WERI-Rb-1 (cell line): ENCODE measurements at regions not wholly inside any gene's neighbourhood (a gene's known extent, or its start where the extent isn't known, plus 50 kb on each side); places are given as distances from the start of the nearest gene placed in this dataset.
A peak's percentile ranks its signal among the peaks of the same experiment; 100 is the strongest.

Experiments used
- DNase-seq: peaks from one replicate; pipeline ENCODE4 v3.0.0-alpha.2; 2020
- H3K27ac ChIP-seq: fragments of 250-450 bp; sonication (Bioruptor Pico); 2 replicates; pipeline ENCODE4 v1.5.1; 2020; ENCODE audit warnings: mild to moderate bottlenecking, moderate library complexity
- H3K27me3 ChIP-seq: fragments of 250-450 bp; sonication (Bioruptor Pico); 2 replicates; pipeline ENCODE4 v1.5.1; 2021; ENCODE audit warnings: mild to moderate bottlenecking, low read depth, moderate library complexity; ENCODE audit not compliant: insufficient read depth, severe bottlenecking
- H3K36me3 ChIP-seq: fragments of 250-450 bp; sonication (Bioruptor Pico); 2 replicates; pipeline ENCODE4 v1.5.1; 2020; ENCODE audit warnings: mild to moderate bottlenecking, moderate library complexity
- H3K4me3 ChIP-seq: 2 replicates; pipeline ENCODE4 v1.5.1; 2011; ENCODE audit warnings: low read depth, mild to moderate bottlenecking, control low read depth, low read length
- H3K9me3 ChIP-seq: fragments of 250-450 bp; sonication (Bioruptor Pico); 2 replicates; pipeline ENCODE4 v1.5.1; 2021; ENCODE audit warnings: mild to moderate bottlenecking, moderate library complexity; ENCODE audit not compliant: severe bottlenecking
- TF ChIP-seq, protein P1 (sequence below): IDR thresholded peaks from 2 replicates; pipeline ENCODE4 v1.5.1; 2011; ENCODE audit warnings: low read depth, mild to moderate bottlenecking, control low read depth, inconsistent platforms, low read length

DNA sequence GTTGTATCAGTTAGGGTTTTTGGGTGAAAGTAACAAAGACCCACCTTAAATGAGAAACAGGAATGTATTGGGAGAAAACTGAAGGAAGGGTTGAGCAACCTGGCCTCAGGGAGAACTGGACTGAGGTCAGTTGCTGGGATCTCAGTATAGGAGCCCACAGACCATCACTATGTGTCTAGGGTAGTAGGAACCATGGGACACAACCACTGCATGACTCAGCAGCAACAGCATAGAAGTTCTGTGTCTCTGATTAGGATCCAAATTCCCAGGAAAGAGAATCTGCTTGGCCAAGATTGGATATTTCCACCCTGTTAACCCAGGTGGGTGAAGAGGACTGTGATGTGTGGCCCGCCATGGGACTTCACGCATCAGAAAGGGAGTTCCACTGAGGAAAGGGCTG lies 102.2 kb upstream of the RAB3GAP2 start:
- TF ChIP-seq, protein P1, sequence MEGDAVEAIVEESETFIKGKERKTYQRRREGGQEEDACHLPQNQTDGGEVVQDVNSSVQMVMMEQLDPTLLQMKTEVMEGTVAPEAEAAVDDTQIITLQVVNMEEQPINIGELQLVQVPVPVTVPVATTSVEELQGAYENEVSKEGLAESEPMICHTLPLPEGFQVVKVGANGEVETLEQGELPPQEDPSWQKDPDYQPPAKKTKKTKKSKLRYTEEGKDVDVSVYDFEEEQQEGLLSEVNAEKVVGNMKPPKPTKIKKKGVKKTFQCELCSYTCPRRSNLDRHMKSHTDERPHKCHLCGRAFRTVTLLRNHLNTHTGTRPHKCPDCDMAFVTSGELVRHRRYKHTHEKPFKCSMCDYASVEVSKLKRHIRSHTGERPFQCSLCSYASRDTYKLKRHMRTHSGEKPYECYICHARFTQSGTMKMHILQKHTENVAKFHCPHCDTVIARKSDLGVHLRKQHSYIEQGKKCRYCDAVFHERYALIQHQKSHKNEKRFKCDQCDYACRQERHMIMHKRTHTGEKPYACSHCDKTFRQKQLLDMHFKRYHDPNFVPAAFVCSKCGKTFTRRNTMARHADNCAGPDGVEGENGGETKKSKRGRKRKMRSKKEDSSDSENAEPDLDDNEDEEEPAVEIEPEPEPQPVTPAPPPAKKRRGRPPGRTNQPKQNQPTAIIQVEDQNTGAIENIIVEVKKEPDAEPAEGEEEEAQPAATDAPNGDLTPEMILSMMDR, result no peak
- Histone ChIP-seq H3K4me3 (no peak overlapping the region), H3K9me3 (peaks cover 2% of the 10 kb centered on the region), H3K36me3 (no peaks in the 10 kb centered on the region), H3K27me3 (no peaks in the 10 kb centered on the region), H3K27ac (no peak overlapping the region)
- no peak for DNase-seq

DNA sequence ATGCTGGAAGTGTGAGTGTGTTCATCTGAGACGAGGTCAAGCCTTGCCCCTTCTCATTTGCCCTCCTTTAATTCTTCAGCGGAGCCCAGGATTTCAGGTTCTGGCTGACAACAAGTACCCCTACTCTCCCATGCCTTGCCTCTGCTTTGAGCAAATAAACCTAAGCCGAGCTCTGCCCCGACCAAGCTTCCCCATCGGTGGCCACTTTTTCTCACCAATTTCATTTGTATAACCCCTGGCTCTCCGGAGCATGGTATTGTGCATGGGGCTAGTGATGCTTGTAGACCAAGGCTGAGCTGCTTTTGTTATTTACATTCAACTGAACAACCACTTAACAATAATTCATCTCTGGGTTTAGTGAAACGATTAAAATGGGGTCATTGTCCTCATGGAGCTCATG lies 100.2 kb upstream of the RAB3GAP2 start:
- no peaks in the 10 kb centered on the region for H3K36me3 ChIP-seq
- H3K27me3 ChIP-seq, result no peaks in the 10 kb centered on the region
- no peak overlapping the region for H3K4me3 ChIP-seq
- DNase-seq, result no peak
- TF ChIP-seq, protein P1, result no peak
- H3K9me3 ChIP-seq, result no peaks in the 10 kb centered on the region
- H3K27ac ChIP-seq, result no peak overlapping the region

DNA sequence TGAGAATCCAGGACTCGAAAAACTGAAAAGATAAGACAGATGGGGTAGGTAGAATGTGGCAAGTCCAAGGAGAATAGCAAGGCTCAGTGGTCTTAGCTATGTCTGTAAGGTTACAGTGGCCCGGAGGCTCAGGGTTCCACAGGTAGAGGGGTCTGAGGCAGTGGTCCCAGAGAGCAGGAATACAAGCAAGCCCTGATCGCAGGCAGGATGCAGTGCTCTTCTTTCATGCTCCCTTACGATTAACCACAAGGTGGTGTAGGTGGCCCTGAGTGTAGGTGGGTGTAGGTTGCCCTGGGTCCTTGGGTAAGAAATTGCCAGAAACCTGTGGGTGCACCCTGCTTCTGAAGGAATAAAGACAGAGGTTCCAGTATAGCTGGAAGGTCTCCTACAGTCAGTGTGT lies 99.1 kb upstream of the RAB3GAP2 start:
- H3K36me3 ChIP-seq, result no peaks in the 10 kb centered on the region
- DNase-seq, result peak; percentile 68
- no peak overlapping the region for H3K4me3 ChIP-seq
- H3K9me3 ChIP-seq, result peaks cover 4% of the 10 kb centered on the region
- no peak overlapping the region for H3K27ac ChIP-seq
- TF ChIP-seq, protein P1, result peak; percentile 85
- no peaks in the 10 kb centered on the region for H3K27me3 ChIP-seq

DNA sequence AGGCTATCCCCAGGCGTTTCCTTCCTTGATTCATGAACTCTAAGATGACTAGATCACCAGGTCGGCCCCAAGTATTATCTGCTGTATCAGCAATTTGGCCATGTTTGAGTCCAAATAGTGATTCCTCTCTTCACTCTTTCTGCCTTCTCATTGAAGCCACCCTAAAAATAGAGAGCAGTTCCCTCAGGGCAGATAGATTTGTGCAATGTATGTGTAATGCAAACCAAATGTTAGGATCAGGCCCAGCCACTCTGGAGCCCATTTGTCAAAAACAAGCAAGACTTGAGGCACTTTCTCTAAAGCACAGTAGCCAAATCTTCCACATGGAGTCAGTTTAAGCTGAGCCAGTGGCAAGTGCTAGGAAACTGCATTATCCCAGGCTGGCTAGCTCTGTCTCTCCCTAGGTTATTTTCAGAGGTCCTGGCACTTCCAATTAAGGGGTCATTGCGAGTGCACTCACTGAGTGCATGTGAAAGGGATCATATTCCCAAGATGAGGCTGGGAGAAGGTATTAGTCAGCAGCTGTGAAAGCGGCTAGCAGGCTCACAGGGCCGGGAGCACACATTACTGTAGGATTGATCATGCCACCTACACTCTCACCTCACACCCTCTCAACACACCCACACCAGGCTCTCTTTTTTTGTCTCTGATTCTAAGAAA lies 97.9 kb upstream of the RAB3GAP2 start:
- no peaks in the 10 kb centered on the region for H3K27me3 ChIP-seq
- peaks cover 4% of the 10 kb centered on the region for H3K9me3 ChIP-seq
- H3K27ac ChIP-seq, result peak overlapping the region; percentile 38
- TF ChIP-seq, protein P1, result no peak
- no peak overlapping the region for H3K4me3 ChIP-seq
- peak; percentile 90 for DNase-seq
- H3K36me3 ChIP-seq, result no peaks in the 10 kb centered on the region

DNA sequence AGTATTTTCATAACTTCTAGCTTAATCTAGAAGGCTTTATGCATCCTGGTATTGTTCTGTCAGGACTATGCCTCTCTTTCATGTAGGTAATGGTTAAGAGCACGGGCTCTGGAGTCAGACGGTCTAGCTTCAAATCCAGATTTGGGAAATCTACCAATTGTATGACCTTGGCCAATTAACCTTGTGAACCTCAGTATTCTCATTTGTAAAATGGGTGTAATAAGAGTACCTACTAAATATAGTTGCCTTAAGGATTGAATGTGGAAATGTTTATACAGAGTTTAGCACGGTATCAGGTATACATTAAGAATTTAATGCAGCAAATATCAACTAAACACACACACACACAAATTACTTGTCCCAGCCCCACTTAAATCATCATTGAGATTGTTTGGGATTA lies 97.3 kb upstream of the RAB3GAP2 start:
- no peak overlapping the region for H3K4me3 ChIP-seq

More for the DNA sequence above, 97.3 kb upstream of the RAB3GAP2 start:
- Histone ChIP-seq H3K27ac (no peak overlapping the region; the same call in 1 of the 2 replicates), H3K36me3 (no peaks in the 10 kb centered on the region), H3K27me3 (no peaks in the 10 kb centered on the region), H3K9me3 (peaks cover 4% of the 10 kb centered on the region)
- DNase-seq, result no peak
- TF ChIP-seq, protein P1, result no peak
